HG02571 (cell line): ENCODE measurements at regions not wholly inside any gene's neighbourhood (a gene's known extent, or its start where the extent isn't known, plus 50 kb on each side); places are given as distances from the start of the nearest gene placed in this dataset.

Experiments used
- ATAC-seq: cut with Tn5 transposase; IDR thresholded peaks from one replicate; pipeline ENCODE4 v1.9.1; 2021; ENCODE audit warnings: mild to moderate bottlenecking, moderate library complexity; ENCODE audit not compliant: unreplicated experiment

DNA sequence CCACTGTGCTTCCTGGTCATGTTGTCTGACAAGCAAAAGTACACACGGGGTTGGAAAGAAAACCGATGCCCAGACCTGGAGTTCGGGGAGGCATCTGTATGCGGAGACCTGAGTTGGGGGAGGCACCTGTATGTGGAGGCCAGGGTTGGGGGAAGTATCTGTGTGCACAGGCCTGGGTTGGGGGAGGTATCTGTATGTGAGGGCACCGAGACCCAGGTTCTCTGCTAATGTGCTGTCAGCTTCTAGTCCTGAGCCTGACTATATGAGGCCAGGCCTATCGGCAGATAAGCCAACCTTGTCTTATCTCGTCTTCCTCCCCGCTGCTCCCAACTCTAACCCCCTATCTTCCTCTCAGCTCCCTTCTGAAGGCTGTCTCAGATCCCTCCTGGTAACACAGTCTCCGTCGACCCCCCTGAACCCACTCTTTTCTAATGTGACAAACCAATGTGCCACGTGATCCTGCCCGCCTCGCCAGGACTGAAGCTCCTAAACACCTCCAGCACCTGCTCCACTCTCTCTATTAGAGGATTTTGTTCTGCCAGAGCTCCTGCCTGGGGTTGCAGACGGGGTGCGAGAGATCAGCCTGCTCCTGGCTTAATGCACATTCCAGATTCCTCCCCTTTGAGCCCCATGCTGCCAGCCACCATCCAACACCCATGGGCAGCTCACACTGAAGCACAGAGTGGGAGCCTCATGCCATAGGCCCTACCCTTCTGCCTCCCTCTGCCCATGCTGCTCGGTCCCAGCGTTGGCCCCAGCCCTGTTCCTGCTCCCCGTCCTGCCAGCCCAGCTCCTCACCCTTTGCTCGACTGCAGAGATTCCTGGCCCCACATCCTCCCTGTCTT is 188.4 kb downstream of the SH3BP4 start:
- no peak for ATAC-seq

GRCh38 chr2:235140801-235141081 is 188.9 kb downstream of the SH3BP4 start:
- no peak for ATAC-seq

- ATAC-seq, result no peak
Measured at GRCh38 chr2:235141411-235142128, 189.8 kb downstream of the SH3BP4 start.

- no peak for ATAC-seq
Measured at GRCh38 chr2:235142601-235143000, 190.8 kb downstream of the SH3BP4 start.

- ATAC-seq, result no peak
Measured at GRCh38 chr2:235143789-235144188, 192.0 kb downstream of the SH3BP4 start.

DNA sequence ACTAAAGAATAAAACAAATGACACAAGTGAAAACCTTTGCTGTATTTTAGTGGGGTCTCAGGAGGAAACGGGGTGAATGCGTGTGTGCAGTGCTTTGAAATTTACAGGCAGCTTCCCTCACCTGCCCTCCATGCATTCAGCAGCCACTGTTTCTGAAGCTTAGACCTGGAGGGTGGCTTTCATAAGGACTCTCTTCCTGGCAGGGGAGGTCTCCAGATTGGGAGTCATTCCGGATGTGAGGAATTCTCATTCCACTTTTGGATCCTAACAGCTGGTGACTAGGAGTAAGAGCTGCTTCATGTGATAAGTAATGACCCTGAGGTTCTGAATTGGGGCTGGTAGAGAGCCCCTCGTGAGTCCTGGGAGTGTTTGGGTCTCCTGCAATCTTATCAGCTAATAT is 192.5 kb downstream of the SH3BP4 start:
- no peak for ATAC-seq

DNA sequence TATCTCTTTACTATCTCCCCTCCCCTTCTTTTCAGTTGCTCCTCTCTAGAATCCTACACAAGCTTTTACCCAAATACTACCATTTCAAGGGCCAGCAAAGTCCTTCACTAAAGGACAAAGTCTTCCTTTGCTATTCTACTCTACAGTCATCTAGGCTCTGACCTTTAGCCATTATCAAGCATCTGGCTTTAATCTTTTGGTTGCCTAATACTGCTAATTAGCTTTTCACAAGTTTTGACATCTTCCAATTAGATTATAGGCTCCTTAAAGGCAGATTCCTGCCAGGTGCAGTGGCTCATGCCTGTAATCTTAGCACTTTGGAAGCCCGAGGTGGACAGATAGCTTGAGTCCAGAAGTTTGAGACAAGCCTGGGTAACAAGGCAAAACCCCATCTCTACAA is 194.4 kb downstream of the SH3BP4 start:
- ATAC-seq, result no peak

GRCh38 chr2:235146871-235147565 is 195.2 kb downstream of the SH3BP4 start:
- no peak for ATAC-seq

GRCh38 chr2:235148201-235149170 is 196.7 kb downstream of the SH3BP4 start:
- no peak for ATAC-seq

GRCh38 chr2:235149240-235149659 is 197.4 kb downstream of the SH3BP4 start:
- ATAC-seq, result no peak

DNA sequence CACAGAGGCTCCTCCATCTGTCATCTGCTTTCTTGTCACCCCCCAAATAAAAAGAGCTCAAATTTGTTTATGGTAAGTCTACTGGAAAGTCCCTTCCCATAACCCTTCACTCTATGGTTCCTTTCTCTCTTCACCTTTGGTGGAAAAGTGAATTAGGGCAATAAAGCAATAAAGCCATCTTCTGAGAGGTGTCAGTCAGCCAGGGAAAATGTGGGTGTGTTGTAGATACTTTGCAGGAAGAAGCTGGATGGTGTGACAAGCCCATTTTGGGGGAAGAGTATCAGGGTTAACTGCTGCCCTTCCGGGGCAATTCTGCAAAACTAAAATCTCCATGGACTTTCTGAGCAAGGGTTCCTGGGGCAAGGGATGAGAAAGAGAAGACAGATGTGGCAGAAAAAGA is 197.9 kb downstream of the SH3BP4 start:
- no peak for ATAC-seq

DNA sequence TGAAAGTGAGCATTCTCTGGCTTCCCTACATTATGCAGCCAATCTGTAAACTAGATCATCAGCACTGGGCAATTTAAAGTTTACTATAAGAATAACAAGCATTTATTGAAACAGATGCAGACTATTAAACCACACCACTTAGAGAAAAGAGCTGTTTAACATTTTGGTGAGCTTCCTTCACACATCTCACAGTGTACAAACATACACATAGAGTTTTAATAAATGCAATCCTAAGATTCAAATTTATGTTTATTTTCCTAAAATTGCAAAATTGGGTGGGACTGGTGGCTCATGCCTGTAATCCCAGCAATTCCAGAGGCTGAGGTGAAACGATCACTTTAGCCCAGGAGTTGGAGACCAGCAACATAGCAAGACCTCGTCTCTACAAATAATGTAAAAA is 199.3 kb downstream of the SH3BP4 start:
- no peak for ATAC-seq

DNA sequence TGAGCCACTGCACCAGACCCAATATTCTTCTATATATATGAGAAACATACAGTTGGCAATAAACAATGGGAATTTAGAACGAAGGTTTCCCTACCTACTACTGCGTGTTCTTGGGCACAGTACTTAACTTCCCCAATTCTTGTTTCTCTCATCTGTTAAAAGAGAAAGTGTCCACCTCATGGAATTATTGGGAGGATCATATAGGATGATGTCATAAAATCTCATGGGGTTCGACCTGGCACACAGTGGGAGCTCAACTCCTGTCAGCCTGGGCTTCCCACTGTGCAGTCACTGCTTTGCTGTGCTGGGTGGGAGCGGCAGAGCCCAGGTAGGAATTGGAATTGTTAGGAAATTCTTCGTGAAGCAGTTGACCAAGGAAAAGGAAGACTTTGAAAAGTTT is 203.3 kb downstream of the SH3BP4 start:
- ATAC-seq, result no peak

GRCh38 chr2:235156055-235156454 is 204.2 kb downstream of the SH3BP4 start:
- no peak for ATAC-seq

DNA sequence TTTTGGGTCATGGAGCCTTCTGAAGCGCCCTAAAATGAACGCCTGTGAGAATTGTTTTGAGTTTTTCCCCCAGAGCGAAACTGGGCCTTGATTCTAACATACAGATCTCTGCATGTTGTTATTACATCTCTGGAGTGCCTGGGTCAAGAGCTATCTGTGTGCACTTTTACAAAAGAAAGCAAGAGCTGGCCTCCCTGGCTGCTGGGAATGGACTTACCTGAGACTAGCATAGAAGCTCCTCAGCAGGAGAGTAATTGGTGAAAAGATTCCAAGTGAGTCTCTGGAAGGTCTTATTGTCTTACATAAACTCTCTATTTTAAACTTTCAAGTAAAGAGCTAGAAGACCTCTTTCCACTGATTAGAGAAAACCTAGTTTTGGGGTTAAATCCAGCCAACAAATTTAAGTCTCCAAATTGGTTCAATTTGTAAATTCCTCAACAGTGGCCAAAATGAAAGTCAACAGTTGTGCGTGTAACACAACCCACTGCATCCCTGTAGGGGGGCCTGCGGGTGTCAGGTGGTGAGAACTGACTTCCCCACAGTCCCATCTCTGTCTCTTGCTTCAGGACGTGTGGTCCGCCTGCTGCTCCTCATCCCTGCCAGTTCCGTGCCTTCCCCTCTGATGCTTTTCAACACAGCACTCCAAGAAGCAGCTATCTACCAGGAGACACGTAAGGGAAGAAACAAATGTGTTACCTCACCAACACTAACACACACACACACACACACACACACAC is 206.1 kb downstream of the SH3BP4 start:
- no peak for ATAC-seq

- no peak for ATAC-seq
Measured at GRCh38 chr2:235160281-235160810, 208.5 kb downstream of the SH3BP4 start.

DNA sequence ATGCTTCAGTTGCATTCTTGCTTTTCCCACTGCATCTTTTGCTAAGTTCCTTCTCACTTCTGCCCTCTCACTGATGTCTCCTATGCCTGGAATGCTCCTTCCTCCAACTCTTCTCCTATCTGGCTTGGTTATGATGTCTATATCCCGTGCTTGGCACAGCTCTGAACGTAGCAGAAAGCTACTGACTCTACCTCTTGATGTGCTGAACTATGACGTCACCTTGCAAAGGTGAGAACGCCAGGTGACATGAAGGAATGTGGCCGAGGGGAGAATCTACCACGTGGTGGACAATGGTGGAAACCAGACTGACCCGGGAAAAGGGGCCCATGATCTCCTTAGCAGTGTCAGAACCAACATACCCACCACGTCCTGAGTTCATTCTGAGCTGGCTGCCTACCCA is 209.7 kb downstream of the SH3BP4 start:
- no peak for ATAC-seq

- no peak for ATAC-seq
Measured at GRCh38 chr2:235162082-235162836, 210.4 kb downstream of the SH3BP4 start.

DNA sequence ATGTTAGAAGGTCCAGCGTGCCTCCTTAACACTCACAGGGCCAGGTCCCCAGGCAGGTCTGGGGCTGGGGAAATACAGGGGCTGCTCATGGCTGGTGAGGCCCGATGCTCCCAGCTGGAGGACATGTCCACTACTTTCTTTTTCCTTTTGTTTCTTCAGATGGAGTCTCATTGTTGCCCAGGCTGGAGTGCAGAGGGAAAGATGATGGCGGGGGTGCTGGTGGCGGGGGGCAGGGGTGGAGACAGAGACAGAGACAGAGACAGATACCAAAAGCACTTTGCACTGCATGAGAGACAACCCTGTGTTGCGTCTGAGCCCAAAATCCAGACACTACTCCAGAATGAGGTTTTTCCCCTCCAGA is 211.0 kb downstream of the SH3BP4 start:
- ATAC-seq, result no peak
